ENCODE measurements at regions not wholly inside any gene's neighbourhood (a gene's known extent, or its start where the extent isn't known, plus 50 kb on each side); places are given as distances from the start of the nearest gene placed in this dataset.

- TF ChIP-seq CTCF (IDR thresholded peaks at IDR 0.05; ENCODE audit: control insufficient read depth, insufficient read depth, low read depth, low read length, missing control alignments), result no peak
- H3K4me3 ChIP-seq (ENCODE audit: control insufficient read depth, low read depth, low read length), result no peak overlapping the region
- DNase-seq (ENCODE audit: low read depth), result no peak
Observed at GRCh38 chr5:117095346-117096332, 521.0 kb upstream of the SEMA6A start.

DNA sequence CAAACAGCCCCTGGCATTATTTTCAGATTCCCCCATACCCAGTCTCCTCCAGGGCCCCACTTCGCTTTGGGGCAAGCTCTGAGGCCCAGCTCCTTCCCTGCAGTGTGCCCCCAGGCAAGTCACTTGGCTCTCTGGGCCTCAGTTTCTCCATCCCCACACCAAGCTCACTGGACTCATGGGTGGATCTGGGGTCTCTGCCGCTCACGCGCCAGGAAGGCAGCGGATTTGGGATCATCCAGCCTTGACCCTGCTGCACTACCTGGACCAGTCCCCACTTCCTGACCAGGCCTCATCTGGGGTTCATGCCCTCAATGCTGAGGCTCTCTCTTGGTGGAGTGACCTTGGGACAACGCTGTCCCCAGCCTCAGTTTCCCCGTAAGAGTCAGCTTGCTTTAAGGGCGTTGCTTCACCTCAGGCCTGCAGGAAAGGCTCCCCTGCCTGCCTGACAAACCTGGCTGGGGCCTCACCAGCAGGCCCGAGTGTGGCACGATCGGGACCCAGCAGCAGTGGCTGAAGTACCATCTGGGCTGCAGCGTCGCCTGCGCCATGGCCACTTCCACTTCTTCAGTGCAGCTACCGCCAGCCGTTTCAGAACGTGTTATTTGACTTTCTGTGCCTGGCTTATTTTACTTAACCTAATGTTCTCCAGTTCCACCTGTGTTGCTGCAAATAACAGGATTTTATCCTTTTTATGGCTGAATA lies 519.6 kb upstream of the SEMA6A start:
- no peak overlapping the region for H3K4me3 ChIP-seq (ENCODE audit: control insufficient read depth, low read depth, low read length)
- TF ChIP-seq CTCF (IDR thresholded peaks at IDR 0.05; ENCODE audit: control insufficient read depth, insufficient read depth, low read depth, low read length, missing control alignments), result no peak
- DNase-seq (ENCODE audit: low read depth), result no peak

DNA sequence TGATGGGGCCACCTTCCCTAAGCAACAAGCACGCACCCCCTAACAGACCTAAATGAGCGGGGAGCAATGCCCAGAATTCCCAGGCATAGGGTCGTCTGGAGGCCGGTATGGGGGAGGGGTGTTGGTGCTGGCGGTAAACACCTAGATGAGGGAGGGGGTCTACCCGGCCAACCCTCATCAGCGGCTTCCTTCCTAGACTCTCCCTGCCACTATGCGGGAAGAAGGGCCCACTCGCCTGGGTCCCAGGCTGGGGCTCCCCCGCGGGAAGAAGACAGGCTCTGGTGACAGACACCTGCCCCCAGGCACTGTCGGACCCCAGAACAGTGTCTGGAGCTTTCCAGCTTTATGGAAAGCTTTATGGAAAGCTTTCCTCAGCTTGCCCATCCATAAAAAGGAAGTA lies 519.0 kb upstream of the SEMA6A start:
- H3K4me3 ChIP-seq (ENCODE audit: control insufficient read depth, low read depth, low read length), result no peak overlapping the region
- DNase-seq (ENCODE audit: low read depth), result no peak
- TF ChIP-seq CTCF (IDR thresholded peaks at IDR 0.05; ENCODE audit: control insufficient read depth, insufficient read depth, low read depth, low read length, missing control alignments), result no peak

DNA sequence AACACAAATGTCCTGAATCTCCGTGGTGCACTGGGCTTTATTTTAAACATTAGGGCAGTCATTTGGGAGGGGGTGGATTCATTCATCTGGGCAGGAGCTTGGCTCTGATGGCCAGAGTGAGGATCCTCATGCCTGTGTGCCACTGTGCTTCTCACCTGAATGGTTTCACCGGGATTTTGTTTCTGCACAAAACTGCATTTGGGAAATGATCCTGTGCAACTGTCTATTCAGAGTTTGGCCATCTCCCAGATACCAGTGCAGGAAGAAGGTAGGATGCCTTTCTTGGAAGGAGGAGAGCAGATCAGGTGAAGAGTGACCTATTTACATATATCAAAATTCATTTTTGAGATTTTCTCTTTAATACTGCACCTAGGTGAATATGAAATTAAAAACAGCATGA lies 514.4 kb upstream of the SEMA6A start:
- H3K4me3 ChIP-seq (ENCODE audit: control insufficient read depth, low read depth, low read length), result no peak overlapping the region
- no peak for TF ChIP-seq CTCF (IDR thresholded peaks at IDR 0.05; ENCODE audit: control insufficient read depth, insufficient read depth, low read depth, low read length, missing control alignments)
- no peak for DNase-seq (ENCODE audit: low read depth)

GRCh38 chr5:117088176-117088575 lies 513.6 kb upstream of the SEMA6A start:
- H3K4me3 ChIP-seq (ENCODE audit: control insufficient read depth, low read depth, low read length), result no peak overlapping the region
- DNase-seq (ENCODE audit: low read depth), result no peak
- no peak for TF ChIP-seq CTCF (IDR thresholded peaks at IDR 0.05; ENCODE audit: control insufficient read depth, insufficient read depth, low read depth, low read length, missing control alignments)

DNA sequence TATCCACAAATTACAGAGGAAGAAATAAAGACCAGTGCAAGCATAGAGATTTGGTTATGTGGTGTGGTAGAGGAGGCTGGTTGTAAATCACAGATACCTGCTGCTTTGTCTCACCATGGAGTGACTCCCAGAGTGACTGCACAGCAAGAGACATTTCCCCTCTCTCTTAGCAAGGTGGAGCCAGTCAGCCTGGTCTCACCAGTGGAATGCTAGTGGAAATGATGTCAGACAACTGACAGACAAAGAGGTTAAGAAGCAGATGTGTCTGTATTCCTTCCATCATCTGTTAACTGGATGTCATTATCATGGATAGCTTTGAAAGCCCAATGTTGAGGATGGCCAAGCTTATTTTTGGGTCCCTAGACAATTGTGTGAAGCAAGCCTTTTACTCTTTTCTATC lies 509.4 kb upstream of the SEMA6A start:
- no peak overlapping the region for H3K4me3 ChIP-seq (ENCODE audit: control insufficient read depth, low read depth, low read length)
- DNase-seq (ENCODE audit: low read depth), result no peak
- TF ChIP-seq CTCF (IDR thresholded peaks at IDR 0.05; ENCODE audit: control insufficient read depth, insufficient read depth, low read depth, low read length, missing control alignments), result no peak
